IMR-90 (cell line): ENCODE measurements at regions not wholly inside any gene's neighbourhood (a gene's known extent, or its start where the extent isn't known, plus 50 kb on each side); places are given as distances from the start of the nearest gene placed in this dataset.

Experiments
- ATAC-seq: fragments of 200-7000 bp; cut with Tn5 transposase; 2 replicates; pipeline ENCODE4 v1.9.1; 2020; ENCODE audit warnings: low read depth, mild to moderate bottlenecking, moderate library complexity
- BruUV-seq: library from RNA; stranded (reverse); fragments of 400-500 nt; replicated peaks from 2 replicates; lab custom pipeline; 2021; lab: Mats Ljungman, UMichigan
- CTCF ChIA-PET: fragments of 300-600 bp; formaldehyde crosslinking; extraction: SDS; loops from one replicate; lab custom pipeline; 2021; ENCODE audit warnings: antibody characterized with exemption; lab: Yijun Ruan, JAX
- POLR2A ChIA-PET: fragments of 300-600 bp; sonication (Branson Sonifier 250); formaldehyde crosslinking; loops from one replicate; lab custom pipeline; 2022; ENCODE audit warnings: antibody characterized with exemption; ENCODE audit not compliant: unreplicated experiment; lab: Charles Lee
- DNase-seq: peaks from one replicate; pipeline ENCODE4 v3.0.0; 2013
- H2AFZ ChIP-seq: replicated peaks from 2 replicates; pipeline ENCODE3; 2013; ENCODE audit warnings: low read length, mild to moderate bottlenecking; ENCODE audit not compliant: poor library complexity
- H2AK5ac ChIP-seq: 2 replicates; pipeline ENCODE4 v1.6.1; 2013; ENCODE audit warnings: low read depth, low read length, inconsistent platforms
- H2AK9ac ChIP-seq: replicated peaks from 2 replicates; pipeline ENCODE3; 2013; ENCODE audit warnings: mild to moderate bottlenecking, low read depth, low read length, moderate library complexity; ENCODE audit not compliant: poor library complexity
- H2BK120ac ChIP-seq: 2 replicates; pipeline ENCODE4 v1.6.1; 2013; ENCODE audit warnings: low read depth, low read length, inconsistent platforms
- H2BK15ac ChIP-seq: 3 replicates; pipeline ENCODE4 v1.6.1; 2013; ENCODE audit warnings: low read depth, low read length, inconsistent platforms
- H2BK20ac ChIP-seq: 2 replicates; pipeline ENCODE4 v1.6.1; 2013; ENCODE audit warnings: low read depth, mild to moderate bottlenecking, inconsistent platforms, low read length, moderate library complexity
- H2BK5ac ChIP-seq: 2 replicates; pipeline ENCODE4 v1.6.1; 2013; ENCODE audit warnings: mild to moderate bottlenecking, low read depth, low read length, inconsistent platforms; ENCODE audit not compliant: poor library complexity, severe bottlenecking
- H3K14ac ChIP-seq: replicated peaks from 2 replicates; pipeline ENCODE4 v1.6.1; 2013; ENCODE audit warnings: low read depth, low read length, inconsistent platforms
- H3K18ac ChIP-seq: 2 replicates; pipeline ENCODE4 v1.6.1; 2013; ENCODE audit warnings: low read depth, low read length, control low read depth
- H3K23ac ChIP-seq: 2 replicates; pipeline ENCODE4 v1.6.1; 2013; ENCODE audit warnings: low read depth, low read length, inconsistent platforms
- H3K27ac ChIP-seq: 2 replicates; pipeline ENCODE4 v1.5.1; 2013; ENCODE audit warnings: mild to moderate bottlenecking, control low read depth, low read length; ENCODE audit not compliant: insufficient read depth
- H3K27me3 ChIP-seq: 2 replicates; pipeline ENCODE4 v1.6.1; 2013; ENCODE audit warnings: low read length; ENCODE audit not compliant: control insufficient read depth, insufficient read depth
- H3K36me3 ChIP-seq: 2 replicates; pipeline ENCODE4 v1.6.1; 2013; ENCODE audit warnings: low read length, mixed read lengths; ENCODE audit not compliant: control insufficient read depth, insufficient read depth
- H3K4ac ChIP-seq: 2 replicates; pipeline ENCODE4 v1.6.1; 2013; ENCODE audit warnings: low read depth, low read length, inconsistent platforms
- H3K4me1 ChIP-seq: 2 replicates; pipeline ENCODE4 v1.6.1; 2013; ENCODE audit warnings: low read length, mixed read lengths; ENCODE audit not compliant: control insufficient read depth, insufficient read depth
- H3K4me2 ChIP-seq: 2 replicates; pipeline ENCODE4 v1.6.1; 2013; ENCODE audit warnings: low read depth, mild to moderate bottlenecking, control low read depth, low read length, moderate library complexity
- H3K4me3 ChIP-seq: 2 replicates; pipeline ENCODE4 v1.5.1; 2013; ENCODE audit warnings: low read depth, mild to moderate bottlenecking, control low read depth, low read length, moderate library complexity; ENCODE audit not compliant: insufficient read depth
- H3K56ac ChIP-seq: 2 replicates; pipeline ENCODE4 v1.6.1; 2013; ENCODE audit warnings: low read length, inconsistent platforms; ENCODE audit not compliant: insufficient read depth; ENCODE audit errors: extremely low read depth
- H3K79me1 ChIP-seq, 2 experiments: 2 replicates each; pipeline ENCODE4 v1.6.1; 2013; ENCODE audit warnings: low read length in 2 of 2, inconsistent platforms in 1 of 2, low read depth in 1 of 2
- H3K9ac ChIP-seq: 2 replicates; pipeline ENCODE4 v1.6.1; 2013; ENCODE audit warnings: low read depth, low read length, control low read depth
- H3K9me1 ChIP-seq: 2 replicates; pipeline ENCODE4 v1.6.1; 2013; ENCODE audit warnings: low read length, inconsistent platforms; ENCODE audit not compliant: insufficient read depth
- H3K9me3 ChIP-seq: 2 replicates; pipeline ENCODE4 v1.6.1; 2013; ENCODE audit warnings: low read length; ENCODE audit not compliant: control insufficient read depth, insufficient read depth
- H4K20me1 ChIP-seq: 2 replicates; pipeline ENCODE4 v1.6.1; 2013; ENCODE audit warnings: low read length, inconsistent platforms; ENCODE audit not compliant: insufficient read depth
- H4K5ac ChIP-seq: 2 replicates; pipeline ENCODE4 v1.6.1; 2013; ENCODE audit warnings: mild to moderate bottlenecking, low read depth, low read length, control low read depth
- H4K8ac ChIP-seq, 2 experiments: 2 replicates each; pipeline ENCODE4 v1.6.1; 2013; ENCODE audit warnings: low read depth in 2 of 2, low read length in 2 of 2, control low read depth in 1 of 2, inconsistent platforms in 1 of 2
- H4K91ac ChIP-seq: 2 replicates; pipeline ENCODE4 v1.6.1; 2013; ENCODE audit warnings: low read depth, low read length, inconsistent platforms; ENCODE audit not compliant: insufficient read depth
- BHLHE40 ChIP-seq: fragments of 150-350 bp; IDR thresholded peaks from 2 replicates; pipeline ENCODE4 v1.6.1; 2016; ENCODE audit warnings: mild to moderate bottlenecking, low read depth, low read length
- CEBPB ChIP-seq: IDR thresholded peaks from 2 replicates; pipeline ENCODE4 v1.6.1; 2012; ENCODE audit warnings: low read depth, low read length, improper control_type of control experiment
- CHD1 ChIP-seq: IDR thresholded peaks from 2 replicates; pipeline ENCODE4 v1.6.1; 2012; ENCODE audit warnings: low read depth, low read length, improper control_type of control experiment
- ELK1 ChIP-seq: fragments of 150-350 bp; IDR thresholded peaks from 2 replicates; pipeline ENCODE4 v1.6.1; 2016; ENCODE audit warnings: low read depth, mild to moderate bottlenecking, low read length, moderate library complexity, borderline replicate concordance
- MAFK ChIP-seq: IDR thresholded peaks from 2 replicates; pipeline ENCODE4 v1.6.1; 2012; ENCODE audit warnings: low read depth, low read length, improper control_type of control experiment
- MAZ ChIP-seq: IDR thresholded peaks from 2 replicates; pipeline ENCODE4 v1.6.1; 2012; ENCODE audit warnings: low read depth, mild to moderate bottlenecking, low read length, improper control_type of control experiment, moderate library complexity, borderline replicate concordance
- MXI1 ChIP-seq: IDR thresholded peaks from 2 replicates; pipeline ENCODE4 v1.6.1; 2012; ENCODE audit warnings: low read depth, mild to moderate bottlenecking, low read length, moderate library complexity, borderline replicate concordance
- POLR2A ChIP-seq: IDR thresholded peaks from 2 replicates; pipeline ENCODE4 v1.6.1; 2012; ENCODE audit warnings: mild to moderate bottlenecking, low read depth, low read length
- SMC3 ChIP-seq: fragments of 150-350 bp; IDR thresholded peaks from 2 replicates; pipeline ENCODE4 v1.6.1; 2016; ENCODE audit warnings: low read depth, mild to moderate bottlenecking, antibody characterized with exemption, low read length, moderate library complexity
- WGBS, 2 experiments: methylation state at CpG; one replicate each; pipeline versions ENCODE4 v1.1.5 to v1.1.7; 2013; ENCODE audit warnings: missing lambda C conversion rate in 2 of 2; ENCODE audit not compliant: insufficient read length in 1 of 2; ENCODE audit errors: extremely low coverage in 2 of 2; 5-methylcytosine and 5-hydroxymethylcytosine counted together
- dilution Hi-C: fragments of 300-500 bp; cut with HindIII; formaldehyde crosslinking; loops from one replicate; pipeline ENCODE4 v1.14.3; 2018; ENCODE audit warnings: low sequenced_read_pairs; ENCODE audit not compliant: unreplicated experiment
- in situ Hi-C: fragments of 300-500 bp; cut with MboI; formaldehyde crosslinking; loops from 3 replicates; pipeline ENCODE4 v1.14.3; 2019; ENCODE audit warnings: low sequenced_read_pairs, inconsistent platforms, mixed read lengths
- intact Hi-C: fragments of 100-400 bp; cut with micrococcal nuclease; formaldehyde crosslinking; loops from 2 replicates; pipeline ENCODE4 v1.10.0; 2022
- TF ChIP-seq, protein P1 (sequence below): conservative IDR thresholded peaks from 2 replicates; pipeline ENCODE4 v1.5.1; 2012; ENCODE audit warnings: mild to moderate bottlenecking, low read depth, low read length, improper control_type of control experiment

DNA sequence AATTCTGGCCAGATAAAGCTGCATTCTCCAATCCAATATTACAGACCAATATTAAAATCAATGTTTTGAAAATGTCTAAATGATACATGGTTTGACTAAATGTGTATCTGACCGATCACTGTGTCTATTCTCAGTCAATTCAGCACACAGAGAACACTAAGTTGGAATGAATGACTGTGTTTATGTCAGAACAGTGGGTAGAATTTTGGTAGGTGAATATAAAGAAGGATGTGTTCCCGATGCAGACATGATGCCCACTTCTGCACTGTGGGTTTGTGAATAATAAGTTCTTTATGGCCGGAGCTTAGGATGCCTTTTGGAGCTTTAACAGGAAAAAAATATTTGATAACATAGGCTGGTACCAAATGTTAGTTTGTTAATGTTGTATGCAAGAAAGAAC, 113.2 kb upstream of the GIMD1 start:
- ATAC-seq (no peak), DNase-seq (no peak)
- dilution Hi-C loops (no loop called here), in situ Hi-C loops (no loop called here), intact Hi-C loops (no loop called here)
- no peak overlapping the region for H3K56ac ChIP-seq
- no peak overlapping the region for H3K18ac ChIP-seq
- H3K4ac ChIP-seq, result no peak overlapping the region
- WGBS, 2 experiments, result 67% methylated on average over 1 of the region's 3 CpGs; no CpG with 5 or more reads in 1 of the 2 experiments
- H3K9me3 ChIP-seq, result no peaks in the 10 kb centered on the region
- H2BK15ac ChIP-seq, result no peak overlapping the region
- no peak overlapping the region for H2BK20ac ChIP-seq
- H3K79me1 ChIP-seq, result no peaks in the 10 kb centered on the region
- H3K4me1 ChIP-seq, result no peaks in the 10 kb centered on the region
- H4K5ac ChIP-seq, result no peak overlapping the region
- no TSS peak for BruUV-seq
- H3K4me3 ChIP-seq, result no peak overlapping the region
- no peak overlapping the region for H3K27ac ChIP-seq
- no peak overlapping the region for H2BK120ac ChIP-seq
- no peak overlapping the region for H2BK5ac ChIP-seq
- H3K36me3 ChIP-seq, result no peaks in the 10 kb centered on the region
- H3K4me2 ChIP-seq, result no peak overlapping the region
- no peak overlapping the region for H4K8ac ChIP-seq
- H2AK5ac ChIP-seq, result no peak overlapping the region
- POLR2A ChIA-PET, result no interaction called here
- H3K14ac ChIP-seq, result no peak overlapping the region
- H2AK9ac ChIP-seq, result no peak overlapping the region
- no peak overlapping the region for H3K9ac ChIP-seq
- no peaks in the 10 kb centered on the region for H3K27me3 ChIP-seq
- H3K9me1 ChIP-seq, result no peaks in the 10 kb centered on the region
- TF ChIP-seq, protein P1, sequence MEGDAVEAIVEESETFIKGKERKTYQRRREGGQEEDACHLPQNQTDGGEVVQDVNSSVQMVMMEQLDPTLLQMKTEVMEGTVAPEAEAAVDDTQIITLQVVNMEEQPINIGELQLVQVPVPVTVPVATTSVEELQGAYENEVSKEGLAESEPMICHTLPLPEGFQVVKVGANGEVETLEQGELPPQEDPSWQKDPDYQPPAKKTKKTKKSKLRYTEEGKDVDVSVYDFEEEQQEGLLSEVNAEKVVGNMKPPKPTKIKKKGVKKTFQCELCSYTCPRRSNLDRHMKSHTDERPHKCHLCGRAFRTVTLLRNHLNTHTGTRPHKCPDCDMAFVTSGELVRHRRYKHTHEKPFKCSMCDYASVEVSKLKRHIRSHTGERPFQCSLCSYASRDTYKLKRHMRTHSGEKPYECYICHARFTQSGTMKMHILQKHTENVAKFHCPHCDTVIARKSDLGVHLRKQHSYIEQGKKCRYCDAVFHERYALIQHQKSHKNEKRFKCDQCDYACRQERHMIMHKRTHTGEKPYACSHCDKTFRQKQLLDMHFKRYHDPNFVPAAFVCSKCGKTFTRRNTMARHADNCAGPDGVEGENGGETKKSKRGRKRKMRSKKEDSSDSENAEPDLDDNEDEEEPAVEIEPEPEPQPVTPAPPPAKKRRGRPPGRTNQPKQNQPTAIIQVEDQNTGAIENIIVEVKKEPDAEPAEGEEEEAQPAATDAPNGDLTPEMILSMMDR, result no peak
- TF ChIP-seq CHD1, result no peak
- no peak for TF ChIP-seq BHLHE40
- TF ChIP-seq POLR2A, result no peak
- no peak for TF ChIP-seq SMC3
- no peak for TF ChIP-seq CEBPB
- TF ChIP-seq MXI1, result no peak
- TF ChIP-seq MAFK, result no peak
- TF ChIP-seq ELK1, result no peak
- no peak for TF ChIP-seq MAZ
- no peaks in the 10 kb centered on the region for H4K20me1 ChIP-seq
- H4K91ac ChIP-seq, result no peak overlapping the region
- CTCF ChIA-PET, result no interaction called here
- H2AFZ ChIP-seq, result no peak overlapping the region
- H3K23ac ChIP-seq, result no peak overlapping the region
